ENCODE measurements at regions not wholly inside any gene's neighbourhood (a gene's known extent, or its start where the extent isn't known, plus 50 kb on each side); places are given as distances from the start of the nearest gene placed in this dataset.

DNA sequence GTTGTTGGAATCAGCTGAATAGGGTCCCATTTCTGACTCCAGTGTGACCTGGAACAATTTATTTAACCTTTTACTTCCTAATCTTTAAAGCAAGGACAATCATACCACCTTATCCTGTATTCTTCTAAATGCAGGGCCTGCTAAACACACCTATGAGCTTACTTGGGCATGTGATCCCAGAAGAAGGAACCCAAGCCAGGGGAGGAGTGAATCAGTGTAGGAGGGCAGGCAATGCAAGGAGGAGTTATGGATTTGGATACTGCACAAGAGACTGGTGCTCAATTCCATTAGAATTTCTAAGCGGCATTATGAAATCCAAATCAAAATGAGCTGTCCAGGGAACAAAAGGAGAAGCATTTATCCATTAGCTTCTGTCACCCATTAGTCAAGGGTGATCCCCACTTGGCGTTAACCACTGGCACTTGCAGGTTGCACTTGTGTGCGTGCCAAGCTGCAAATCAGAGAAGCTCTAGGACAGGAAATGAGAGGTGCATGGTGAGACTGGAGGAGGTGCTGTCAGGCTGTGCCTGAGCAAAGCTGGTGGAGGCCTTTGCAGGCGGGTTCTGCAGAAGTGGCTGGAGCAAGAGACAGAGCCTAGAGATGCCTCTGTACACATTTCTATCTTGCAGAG is 297.2 kb upstream of the PLXNA2 start:
- DNase-seq = no peak

DNA sequence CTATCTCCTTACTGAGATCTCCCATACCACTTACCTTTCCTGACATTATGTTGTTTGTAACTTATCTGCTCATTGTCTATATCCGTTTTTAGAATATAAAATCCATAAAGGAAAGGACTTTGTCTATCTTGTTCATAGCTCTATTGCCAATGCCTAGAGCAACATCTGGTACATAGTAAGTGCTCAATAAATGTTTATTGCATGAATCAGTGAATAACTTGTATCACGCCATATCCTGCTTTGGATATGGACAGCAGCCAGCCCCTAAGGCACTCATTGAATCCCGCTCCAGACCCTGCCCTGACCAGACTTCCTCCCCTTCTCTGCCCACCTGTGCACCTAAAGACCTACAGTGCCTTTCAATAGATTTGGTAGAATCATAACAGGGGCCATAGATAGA is 298.1 kb upstream of the PLXNA2 start:
- DNase-seq = no peak

DNA sequence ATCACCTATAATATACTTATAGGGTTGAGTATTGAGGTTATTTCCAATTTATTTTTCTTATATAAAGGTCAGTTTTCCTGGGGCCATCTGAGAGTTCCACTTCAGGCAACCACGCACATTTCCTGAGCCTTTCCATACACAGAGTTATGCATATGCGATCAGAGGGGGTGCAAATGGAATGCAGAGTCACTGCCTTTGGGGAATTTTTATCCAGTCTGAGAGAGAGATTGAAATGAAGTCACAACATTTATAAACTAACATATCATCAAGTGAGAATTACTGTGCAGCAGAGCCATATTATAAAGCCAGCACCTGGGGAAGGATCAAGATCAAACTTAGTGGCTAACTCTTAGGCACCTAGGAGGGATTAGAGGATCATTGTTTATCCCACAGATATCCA is 299.9 kb upstream of the PLXNA2 start:
- no peak for DNase-seq

DNA sequence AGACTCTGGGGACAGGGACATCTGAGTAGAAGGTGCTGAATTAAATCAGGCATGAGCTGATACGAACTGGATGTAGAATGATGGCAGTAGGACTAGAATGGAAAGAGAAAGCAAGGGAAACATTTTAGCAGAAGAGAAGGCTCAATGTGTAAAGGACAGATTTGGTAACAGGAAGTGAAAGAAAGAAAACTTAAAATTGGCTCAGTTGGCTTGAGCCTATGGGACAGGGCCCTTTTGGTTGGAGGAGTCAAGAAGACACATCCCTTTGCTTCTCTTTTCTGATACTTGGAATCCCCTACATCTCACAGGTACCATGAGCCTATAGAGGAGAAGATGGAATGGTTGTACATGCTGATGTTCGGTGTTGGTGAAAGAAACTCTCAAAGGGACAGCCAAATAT is 300.6 kb upstream of the PLXNA2 start:
- no peak for DNase-seq

GRCh38 chr1:208551024-208551423 is 306.8 kb upstream of the PLXNA2 start:
- no peak for DNase-seq

DNA sequence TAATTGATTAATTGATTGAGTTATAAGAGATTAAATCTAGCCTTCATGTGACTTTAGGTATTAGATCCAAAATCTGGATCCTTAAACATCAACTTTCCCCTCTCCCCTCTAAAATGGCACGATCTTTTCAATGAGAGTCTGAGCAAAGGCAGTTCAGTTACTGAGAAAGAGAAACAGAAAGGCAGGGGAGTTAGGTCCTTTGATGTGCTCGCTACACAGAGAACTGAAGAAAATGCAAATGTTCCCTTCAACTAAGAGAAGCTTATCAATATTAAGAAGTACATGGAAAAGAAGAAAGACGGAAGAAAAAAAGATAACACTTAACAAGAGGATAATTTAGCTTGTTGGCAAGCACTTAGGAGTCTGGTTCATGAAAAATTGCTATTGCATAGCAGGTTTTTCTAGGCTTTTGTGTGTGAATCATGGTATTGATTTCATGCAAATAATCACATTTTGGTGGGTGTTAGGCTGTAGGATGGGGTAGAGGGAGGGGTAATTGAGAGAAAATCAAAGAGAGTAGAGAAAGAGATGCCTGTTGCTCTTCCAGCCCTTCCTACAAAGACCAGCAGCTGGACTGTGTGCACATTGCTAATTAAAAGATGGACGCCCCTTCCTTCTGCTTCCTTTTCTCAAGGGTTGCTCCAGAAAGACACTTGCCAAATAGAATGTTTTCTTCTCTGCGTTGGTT is 307.6 kb upstream of the PLXNA2 start:
- DNase-seq = no peak

- DNase-seq = no peak
These were observed 308.7 kb upstream of the PLXNA2 start for GRCh38 chr1:208552928-208553327.

- no peak for DNase-seq
These were observed 312.3 kb upstream of the PLXNA2 start for GRCh38 chr1:208556461-208556860.

GRCh38 chr1:208557046-208557722 is 313.0 kb upstream of the PLXNA2 start:
- no peak for DNase-seq

- DNase-seq = no peak
These were observed 313.5 kb upstream of the PLXNA2 start for GRCh38 chr1:208557723-208558094.

DNA sequence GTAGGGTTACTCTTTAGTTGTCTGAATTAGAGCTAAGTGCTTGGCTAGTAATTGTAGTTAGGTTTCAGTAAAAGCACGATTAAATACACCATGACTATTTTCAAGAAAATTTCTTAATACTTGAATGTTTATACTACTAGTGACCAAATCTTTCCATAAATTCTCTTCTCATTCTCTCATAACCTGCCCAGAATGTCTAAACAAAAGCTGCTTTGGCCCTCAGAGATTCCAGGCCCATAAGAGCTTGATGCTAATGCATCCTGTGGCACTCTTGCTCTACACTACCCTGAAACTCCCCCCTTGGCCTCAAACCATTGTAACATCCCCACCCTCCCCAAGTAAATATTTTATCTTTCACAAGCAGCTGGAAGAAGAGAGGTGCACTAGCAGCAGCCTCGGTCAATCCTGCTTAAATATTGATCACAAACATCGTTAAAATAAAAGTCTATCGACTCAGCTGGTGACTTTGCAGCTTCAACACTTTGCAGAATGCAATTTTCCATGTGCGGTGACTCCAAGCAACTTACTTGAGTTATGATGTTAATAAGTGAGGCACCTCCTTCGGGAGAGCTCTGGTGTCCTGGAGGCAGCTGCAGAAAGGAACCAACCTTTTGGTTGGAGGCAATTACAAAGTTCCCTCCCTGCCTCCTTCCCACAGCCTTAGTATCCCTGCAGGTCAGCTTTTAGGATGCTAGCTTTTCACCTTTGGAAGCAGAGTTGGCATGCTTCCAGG is 315.6 kb upstream of the PLXNA2 start:
- DNase-seq = no peak

DNA sequence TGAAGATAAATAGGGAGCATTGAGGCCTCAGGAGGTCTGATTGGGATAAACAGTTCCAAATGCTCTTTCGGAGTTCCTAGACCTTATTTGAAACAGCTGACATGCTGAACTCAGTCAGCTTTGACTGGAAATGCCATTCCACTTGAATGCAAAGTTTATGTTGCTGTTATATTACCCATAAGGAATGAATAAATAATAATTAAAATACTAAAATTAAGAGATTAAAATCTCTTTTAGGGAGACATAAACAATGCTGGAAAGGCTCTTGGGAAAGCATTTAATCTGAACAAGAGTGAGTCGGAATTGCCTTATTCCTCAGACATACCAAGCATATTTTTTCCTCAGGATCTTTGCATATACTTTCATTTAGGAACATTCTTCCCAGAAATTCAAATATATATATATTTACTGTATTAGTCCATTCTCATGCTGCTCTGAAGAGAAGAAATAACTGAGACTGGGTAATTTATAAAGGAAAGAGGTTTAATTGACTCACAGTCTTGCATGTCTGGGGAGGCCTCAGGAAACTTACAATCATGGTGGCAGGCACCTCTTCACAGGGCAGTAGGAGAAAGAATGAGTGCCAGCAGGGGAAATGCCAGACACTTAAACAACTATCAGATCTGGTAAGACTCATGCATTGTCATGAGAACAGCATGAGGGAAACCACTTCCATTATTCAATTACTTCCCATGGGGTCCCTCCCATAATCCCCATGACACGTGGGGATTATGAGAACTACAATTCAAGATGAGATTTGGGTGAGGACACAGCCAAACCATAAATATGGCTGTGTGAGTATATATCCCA is 318.2 kb upstream of the PLXNA2 start:
- DNase-seq = no peak

- no peak for DNase-seq
These were observed 320.3 kb upstream of the PLXNA2 start for GRCh38 chr1:208564466-208564865.

DNA sequence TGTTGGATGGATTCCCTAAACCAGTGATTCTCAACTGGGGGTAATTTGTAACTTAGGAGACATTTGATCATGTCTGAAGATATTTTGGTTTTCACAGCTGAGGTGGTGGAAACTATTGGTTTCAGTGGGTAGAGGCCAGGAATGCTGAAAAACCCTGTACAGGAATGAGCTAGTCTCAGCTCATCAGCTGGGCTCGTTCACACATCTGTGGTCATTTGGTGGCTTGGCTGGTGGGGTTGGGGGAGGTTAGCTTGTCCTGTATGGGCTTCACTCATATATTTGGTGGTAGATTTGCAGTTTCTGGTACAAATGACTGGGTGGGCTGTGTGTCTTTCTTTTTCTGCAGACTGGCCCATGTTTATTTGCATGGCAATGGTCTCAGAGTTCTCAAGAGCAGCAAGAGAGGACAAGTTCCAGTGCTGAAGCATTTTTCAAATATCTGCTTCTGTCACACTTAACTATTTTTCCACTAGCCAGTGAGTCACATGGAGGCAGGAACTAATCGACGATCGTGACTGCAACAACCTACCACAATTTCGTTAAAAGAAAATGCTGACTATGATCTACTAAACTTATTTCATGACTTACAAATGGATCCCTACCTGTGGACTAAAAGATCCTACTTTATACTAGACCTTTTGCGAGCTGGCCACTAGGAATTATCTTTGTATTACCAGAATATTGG is 321.7 kb upstream of the PLXNA2 start:
- no peak for DNase-seq

DNA sequence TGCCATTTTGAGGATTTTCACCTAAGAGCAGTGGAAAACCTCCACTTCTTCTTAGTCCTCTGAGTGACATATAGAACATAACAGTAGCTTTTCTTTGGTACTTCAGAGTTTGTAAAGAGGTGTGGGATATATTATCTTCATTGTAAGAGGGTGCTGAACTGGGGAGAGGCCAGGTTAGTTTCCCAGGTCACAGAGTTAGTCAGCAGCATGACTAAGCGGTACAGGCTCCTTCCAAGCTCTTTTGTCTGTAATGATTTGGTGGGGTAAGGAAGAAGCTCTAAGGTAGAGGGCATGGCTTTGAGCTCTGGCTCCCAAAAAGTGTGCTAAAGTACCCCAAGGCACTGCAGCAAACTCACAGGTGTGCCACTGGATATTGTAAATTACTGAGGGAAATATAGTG is 325.0 kb upstream of the PLXNA2 start:
- DNase-seq = no peak

GRCh38 chr1:208570362-208570761 is 326.2 kb upstream of the PLXNA2 start:
- DNase-seq = no peak

- no peak for DNase-seq
These were observed 332.2 kb upstream of the PLXNA2 start for GRCh38 chr1:208576425-208576824.

GRCh38 chr1:208577381-208577905 is 333.3 kb upstream of the PLXNA2 start:
- no peak for DNase-seq

GRCh38 chr1:208581209-208581608 is 337.0 kb upstream of the PLXNA2 start:
- no peak for DNase-seq

DNA sequence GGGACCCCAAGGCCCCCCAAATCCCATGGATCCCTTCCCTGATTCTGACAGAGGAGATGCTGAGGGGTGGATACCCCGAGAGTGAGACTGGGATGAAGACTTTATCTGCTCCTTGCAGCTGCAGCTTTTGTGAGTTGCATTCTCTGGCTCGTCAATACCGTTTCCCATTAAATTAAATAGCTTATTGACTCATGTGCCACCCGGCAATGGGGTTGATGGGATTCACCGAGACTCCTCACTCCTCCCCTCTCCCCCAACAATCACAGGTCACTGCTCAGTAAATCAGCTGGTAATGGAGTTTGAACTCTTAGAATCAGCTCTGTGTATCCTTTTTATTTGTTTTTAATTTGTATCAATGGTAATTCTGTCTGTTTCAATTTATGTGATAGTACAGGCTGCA is 337.5 kb upstream of the PLXNA2 start:
- DNase-seq = no peak

GRCh38 chr1:208584167-208584755 is 340.1 kb upstream of the PLXNA2 start:
- DNase-seq = no peak

All from renal pelvis (tissue), 1 donor.